K562 (cell line): ENCODE measurements at regions not wholly inside any gene's neighbourhood (a gene's known extent, or its start where the extent isn't known, plus 50 kb on each side); places are given as distances from the start of the nearest gene placed in this dataset.

Experiments
- NR2C2 ChIP-seq, 2 experiments: fragments of 200-800 bp in 1 of 2; sonication (Bioruptor generic) in 1 of 2; sonication (generic) in 1 of 2; formaldehyde crosslinking in 1 of 2; IDR thresholded peaks; 2 replicates each; pipeline versions ENCODE4 v1.6.1 to v1.8.0; 2016 to 2022; ENCODE audit warnings: mild to moderate bottlenecking in 1 of 2, missing compliant biosample characterization in 1 of 2, missing genetic modification characterization in 1 of 2, missing genetic modification reagents in 1 of 2
- ZFX ChIP-seq: sonication (generic); formaldehyde crosslinking; IDR thresholded peaks from 2 replicates; pipeline ENCODE4 v1.8.0; 2022; ENCODE audit warnings: mild to moderate bottlenecking, missing genetic modification reagents, moderate library complexity
- ZNF644 ChIP-seq: fragments of 200-800 bp; sonication (Bioruptor generic); IDR thresholded peaks from 2 replicates; pipeline ENCODE4 v1.6.1; 2016; ENCODE audit warnings: low read depth, missing genetic modification characterization, missing compliant biosample characterization
- TF ChIP-seq, protein P1 (sequence below): fragments of 450-650 bp; IDR thresholded peaks from 2 replicates; pipeline ENCODE4 v1.6.1; 2016; ENCODE audit warnings: mild to moderate bottlenecking, moderate library complexity

DNA sequence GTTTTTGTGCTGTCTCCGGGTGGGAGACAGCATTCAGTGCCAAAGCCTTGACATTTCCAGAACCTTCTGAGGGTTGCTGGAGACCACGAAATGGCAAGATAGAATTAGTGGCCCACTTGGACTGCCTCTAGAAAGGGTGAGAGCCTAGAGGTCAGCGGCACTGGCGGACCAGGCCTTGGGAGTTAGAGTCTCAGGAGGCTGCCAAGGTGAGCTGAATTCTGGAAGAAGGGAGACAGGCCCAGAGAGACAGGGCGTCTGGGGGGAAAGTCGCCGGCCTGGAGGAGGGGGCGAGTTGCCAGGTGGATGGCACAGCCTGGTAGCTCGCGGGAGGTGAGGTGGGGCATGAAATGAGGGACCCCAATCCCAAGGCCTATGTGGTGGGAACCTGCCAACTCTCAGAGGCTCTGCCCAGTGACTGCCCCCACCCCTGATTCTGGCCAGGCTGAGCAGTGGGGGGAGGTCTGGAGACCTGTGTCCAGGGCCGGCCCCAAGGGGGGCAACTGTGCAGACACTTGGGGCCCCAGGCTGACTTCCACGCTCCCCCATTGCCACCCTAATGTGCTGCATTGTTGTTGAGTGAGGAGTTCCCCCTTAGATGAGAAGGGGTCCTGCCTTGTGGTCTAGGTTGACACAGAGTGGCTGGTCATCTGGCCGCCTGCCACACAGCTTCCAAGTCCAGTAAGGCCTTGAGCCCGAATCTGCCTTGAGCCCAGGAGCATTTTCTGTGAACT lies 211.1 kb upstream of the CIBAR2 start (continued):
- TF ChIP-seq, protein P1, sequence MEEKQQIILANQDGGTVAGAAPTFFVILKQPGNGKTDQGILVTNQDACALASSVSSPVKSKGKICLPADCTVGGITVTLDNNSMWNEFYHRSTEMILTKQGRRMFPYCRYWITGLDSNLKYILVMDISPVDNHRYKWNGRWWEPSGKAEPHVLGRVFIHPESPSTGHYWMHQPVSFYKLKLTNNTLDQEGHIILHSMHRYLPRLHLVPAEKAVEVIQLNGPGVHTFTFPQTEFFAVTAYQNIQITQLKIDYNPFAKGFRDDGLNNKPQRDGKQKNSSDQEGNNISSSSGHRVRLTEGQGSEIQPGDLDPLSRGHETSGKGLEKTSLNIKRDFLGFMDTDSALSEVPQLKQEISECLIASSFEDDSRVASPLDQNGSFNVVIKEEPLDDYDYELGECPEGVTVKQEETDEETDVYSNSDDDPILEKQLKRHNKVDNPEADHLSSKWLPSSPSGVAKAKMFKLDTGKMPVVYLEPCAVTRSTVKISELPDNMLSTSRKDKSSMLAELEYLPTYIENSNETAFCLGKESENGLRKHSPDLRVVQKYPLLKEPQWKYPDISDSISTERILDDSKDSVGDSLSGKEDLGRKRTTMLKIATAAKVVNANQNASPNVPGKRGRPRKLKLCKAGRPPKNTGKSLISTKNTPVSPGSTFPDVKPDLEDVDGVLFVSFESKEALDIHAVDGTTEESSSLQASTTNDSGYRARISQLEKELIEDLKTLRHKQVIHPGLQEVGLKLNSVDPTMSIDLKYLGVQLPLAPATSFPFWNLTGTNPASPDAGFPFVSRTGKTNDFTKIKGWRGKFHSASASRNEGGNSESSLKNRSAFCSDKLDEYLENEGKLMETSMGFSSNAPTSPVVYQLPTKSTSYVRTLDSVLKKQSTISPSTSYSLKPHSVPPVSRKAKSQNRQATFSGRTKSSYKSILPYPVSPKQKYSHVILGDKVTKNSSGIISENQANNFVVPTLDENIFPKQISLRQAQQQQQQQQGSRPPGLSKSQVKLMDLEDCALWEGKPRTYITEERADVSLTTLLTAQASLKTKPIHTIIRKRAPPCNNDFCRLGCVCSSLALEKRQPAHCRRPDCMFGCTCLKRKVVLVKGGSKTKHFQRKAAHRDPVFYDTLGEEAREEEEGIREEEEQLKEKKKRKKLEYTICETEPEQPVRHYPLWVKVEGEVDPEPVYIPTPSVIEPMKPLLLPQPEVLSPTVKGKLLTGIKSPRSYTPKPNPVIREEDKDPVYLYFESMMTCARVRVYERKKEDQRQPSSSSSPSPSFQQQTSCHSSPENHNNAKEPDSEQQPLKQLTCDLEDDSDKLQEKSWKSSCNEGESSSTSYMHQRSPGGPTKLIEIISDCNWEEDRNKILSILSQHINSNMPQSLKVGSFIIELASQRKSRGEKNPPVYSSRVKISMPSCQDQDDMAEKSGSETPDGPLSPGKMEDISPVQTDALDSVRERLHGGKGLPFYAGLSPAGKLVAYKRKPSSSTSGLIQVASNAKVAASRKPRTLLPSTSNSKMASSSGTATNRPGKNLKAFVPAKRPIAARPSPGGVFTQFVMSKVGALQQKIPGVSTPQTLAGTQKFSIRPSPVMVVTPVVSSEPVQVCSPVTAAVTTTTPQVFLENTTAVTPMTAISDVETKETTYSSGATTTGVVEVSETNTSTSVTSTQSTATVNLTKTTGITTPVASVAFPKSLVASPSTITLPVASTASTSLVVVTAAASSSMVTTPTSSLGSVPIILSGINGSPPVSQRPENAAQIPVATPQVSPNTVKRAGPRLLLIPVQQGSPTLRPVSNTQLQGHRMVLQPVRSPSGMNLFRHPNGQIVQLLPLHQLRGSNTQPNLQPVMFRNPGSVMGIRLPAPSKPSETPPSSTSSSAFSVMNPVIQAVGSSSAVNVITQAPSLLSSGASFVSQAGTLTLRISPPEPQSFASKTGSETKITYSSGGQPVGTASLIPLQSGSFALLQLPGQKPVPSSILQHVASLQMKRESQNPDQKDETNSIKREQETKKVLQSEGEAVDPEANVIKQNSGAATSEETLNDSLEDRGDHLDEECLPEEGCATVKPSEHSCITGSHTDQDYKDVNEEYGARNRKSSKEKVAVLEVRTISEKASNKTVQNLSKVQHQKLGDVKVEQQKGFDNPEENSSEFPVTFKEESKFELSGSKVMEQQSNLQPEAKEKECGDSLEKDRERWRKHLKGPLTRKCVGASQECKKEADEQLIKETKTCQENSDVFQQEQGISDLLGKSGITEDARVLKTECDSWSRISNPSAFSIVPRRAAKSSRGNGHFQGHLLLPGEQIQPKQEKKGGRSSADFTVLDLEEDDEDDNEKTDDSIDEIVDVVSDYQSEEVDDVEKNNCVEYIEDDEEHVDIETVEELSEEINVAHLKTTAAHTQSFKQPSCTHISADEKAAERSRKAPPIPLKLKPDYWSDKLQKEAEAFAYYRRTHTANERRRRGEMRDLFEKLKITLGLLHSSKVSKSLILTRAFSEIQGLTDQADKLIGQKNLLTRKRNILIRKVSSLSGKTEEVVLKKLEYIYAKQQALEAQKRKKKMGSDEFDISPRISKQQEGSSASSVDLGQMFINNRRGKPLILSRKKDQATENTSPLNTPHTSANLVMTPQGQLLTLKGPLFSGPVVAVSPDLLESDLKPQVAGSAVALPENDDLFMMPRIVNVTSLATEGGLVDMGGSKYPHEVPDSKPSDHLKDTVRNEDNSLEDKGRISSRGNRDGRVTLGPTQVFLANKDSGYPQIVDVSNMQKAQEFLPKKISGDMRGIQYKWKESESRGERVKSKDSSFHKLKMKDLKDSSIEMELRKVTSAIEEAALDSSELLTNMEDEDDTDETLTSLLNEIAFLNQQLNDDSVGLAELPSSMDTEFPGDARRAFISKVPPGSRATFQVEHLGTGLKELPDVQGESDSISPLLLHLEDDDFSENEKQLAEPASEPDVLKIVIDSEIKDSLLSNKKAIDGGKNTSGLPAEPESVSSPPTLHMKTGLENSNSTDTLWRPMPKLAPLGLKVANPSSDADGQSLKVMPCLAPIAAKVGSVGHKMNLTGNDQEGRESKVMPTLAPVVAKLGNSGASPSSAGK, result peak; percentile 4; the same call in 1 of the 2 replicates
- 0 out of 2 replicates have a peak, but pooled peaks have one; percentile 19 for TF ChIP-seq NR2C2 (CRISPR knock-in tag; IDR thresholded peaks at IDR 0.05)
- TF ChIP-seq NR2C2 (tag; IDR thresholded peaks at IDR 0.05), result no peak
- no peak for TF ChIP-seq ZNF644 (tag)
- TF ChIP-seq ZFX (CRISPR knock-in tag), result peak; percentile 54
